ENCODE measurements at regions not wholly inside any gene's neighbourhood (a gene's known extent, or its start where the extent isn't known, plus 50 kb on each side); places are given as distances from the start of the nearest gene placed in this dataset.
A peak's percentile ranks its signal among the peaks of the same experiment; 100 is the strongest.

GRCh38 chr16:88306860-88307545 lies 75.8 kb upstream of the ZNF469 start (continued):
- no peak for TF ChIP-seq NR0B1 (IDR thresholded peaks at IDR 0.05; ENCODE audit: partially characterized antibody)
- TF ChIP-seq ARID1B (IDR thresholded peaks at IDR 0.05) = peak; percentile 53; the same call in 1 of the 2 replicates
- no peak for TF ChIP-seq CCAR2 (IDR thresholded peaks at IDR 0.05; ENCODE audit: low read depth, low read length)
- 0 out of 2 replicates have a peak, but pooled peaks have one; percentile 25 for TF ChIP-seq MAFG (tag; conservative IDR thresholded peaks at IDR 0.05)
- no peak for TF ChIP-seq SMARCC2 (IDR thresholded peaks at IDR 0.05; ENCODE audit: low read depth)
- no peak for TF ChIP-seq PPARD (CRISPR knock-in tag; IDR thresholded peaks at IDR 0.05)
- TF ChIP-seq SMAD2 (IDR thresholded peaks at IDR 0.05; ENCODE audit: low read depth, low read length) = no peak
- no peak for TF ChIP-seq SIN3A (IDR thresholded peaks at IDR 0.05; ENCODE audit: borderline replicate concordance in 2 of 2, control insufficient read depth in 1 of 2, low read depth in 2 of 2, low read length in 2 of 2)
- peak; percentile 22; the same call in 1 of the 2 replicates for TF ChIP-seq ZNF316 (IDR thresholded peaks at IDR 0.05)
- TF ChIP-seq SMC3 (conservative IDR thresholded peaks at IDR 0.05; ENCODE audit: insufficient read depth, low read depth, low read length) = no peak
- TF ChIP-seq ZNF282 (CRISPR knock-in tag; IDR thresholded peaks at IDR 0.05) = no peak
- TF ChIP-seq SUPT5H (IDR thresholded peaks at IDR 0.05) = no peak
- TF ChIP-seq CBFA2T3 (IDR thresholded peaks at IDR 0.05) = peak; percentile 50
- no peak for TF ChIP-seq KDM2B (CRISPR knock-in tag; IDR thresholded peaks at IDR 0.05)
- TF ChIP-seq ATF3 (IDR thresholded peaks at IDR 0.05) = no peak
- TF ChIP-seq ATF3 (CRISPR knock-in tag; conservative IDR thresholded peaks at IDR 0.05) = no peak
- no peak for TF ChIP-seq PBX2 (CRISPR knock-in tag; IDR thresholded peaks at IDR 0.05; ENCODE audit: low read depth)
- 0 out of 2 replicates have a peak, but pooled peaks have one; percentile 13 for TF ChIP-seq PBX2 (tag; conservative IDR thresholded peaks at IDR 0.05; ENCODE audit: low read depth)
- TF ChIP-seq ZNF644 (tag; IDR thresholded peaks at IDR 0.05; ENCODE audit: low read depth) = no peak
- TF ChIP-seq MTA1 (IDR thresholded peaks at IDR 0.05; ENCODE audit: borderline replicate concordance) = no peak
- no peak for TF ChIP-seq TAF7 (tag; IDR thresholded peaks at IDR 0.05)
- TF ChIP-seq ZNF512 (tag; IDR thresholded peaks at IDR 0.05) = no peak
- no peak for TF ChIP-seq CREM (IDR thresholded peaks at IDR 0.05; ENCODE audit: low read depth)

All from K562 (cell line).